ENCODE measurements at regions not wholly inside any gene's neighbourhood (a gene's known extent, or its start where the extent isn't known, plus 50 kb on each side); places are given as distances from the start of the nearest gene placed in this dataset.

DNA sequence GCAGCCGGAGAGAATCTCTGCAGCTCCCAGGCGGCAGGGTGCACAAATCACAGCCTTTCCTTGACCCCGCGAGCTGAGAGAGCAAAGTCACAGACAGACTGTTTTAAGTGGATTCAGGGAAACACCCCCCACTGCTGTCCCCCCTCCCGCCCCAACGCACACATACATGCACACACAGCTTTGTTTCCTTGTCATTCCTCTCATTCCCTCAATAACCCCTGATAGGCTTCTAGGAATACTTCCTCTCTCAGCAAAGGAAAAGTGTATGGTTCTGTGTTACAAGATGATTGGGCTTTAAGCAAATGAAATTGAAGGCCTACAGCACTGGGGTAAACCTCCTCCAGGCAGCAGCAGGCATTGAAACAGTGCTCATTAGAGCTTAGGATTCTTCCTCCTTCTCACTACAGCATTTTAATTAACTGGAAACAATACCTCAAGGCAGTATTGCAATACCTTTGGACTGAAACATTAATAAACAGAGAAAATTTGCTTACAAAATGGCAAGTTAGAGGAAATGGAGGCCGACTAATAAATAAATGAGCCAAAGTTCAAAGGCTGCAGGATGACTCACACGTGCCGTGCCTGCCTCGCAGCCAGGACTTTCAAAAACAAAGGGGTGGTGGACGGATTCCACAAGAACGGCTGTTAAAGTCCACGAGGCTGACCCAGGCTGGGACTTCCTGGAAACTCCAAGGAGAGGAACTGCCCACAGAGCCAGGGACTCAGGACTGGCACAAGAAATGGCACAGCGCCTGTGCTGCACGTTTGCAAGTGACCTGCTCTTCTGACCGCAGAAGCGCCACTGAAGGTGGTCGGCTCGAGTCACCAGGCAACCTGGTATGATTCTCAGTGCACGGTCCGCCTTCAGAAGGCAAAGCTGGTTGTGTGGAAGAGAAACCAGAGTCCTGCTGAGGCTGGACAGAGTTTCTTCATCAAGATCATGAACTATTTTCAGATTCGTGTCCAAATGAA lies 236.2 kb downstream of the SYK start:
- FAIRE-seq (no peak), DNase-seq (ENCODE audit: extremely low spot score, insufficient read length, low read depth) (no peak)

DNA sequence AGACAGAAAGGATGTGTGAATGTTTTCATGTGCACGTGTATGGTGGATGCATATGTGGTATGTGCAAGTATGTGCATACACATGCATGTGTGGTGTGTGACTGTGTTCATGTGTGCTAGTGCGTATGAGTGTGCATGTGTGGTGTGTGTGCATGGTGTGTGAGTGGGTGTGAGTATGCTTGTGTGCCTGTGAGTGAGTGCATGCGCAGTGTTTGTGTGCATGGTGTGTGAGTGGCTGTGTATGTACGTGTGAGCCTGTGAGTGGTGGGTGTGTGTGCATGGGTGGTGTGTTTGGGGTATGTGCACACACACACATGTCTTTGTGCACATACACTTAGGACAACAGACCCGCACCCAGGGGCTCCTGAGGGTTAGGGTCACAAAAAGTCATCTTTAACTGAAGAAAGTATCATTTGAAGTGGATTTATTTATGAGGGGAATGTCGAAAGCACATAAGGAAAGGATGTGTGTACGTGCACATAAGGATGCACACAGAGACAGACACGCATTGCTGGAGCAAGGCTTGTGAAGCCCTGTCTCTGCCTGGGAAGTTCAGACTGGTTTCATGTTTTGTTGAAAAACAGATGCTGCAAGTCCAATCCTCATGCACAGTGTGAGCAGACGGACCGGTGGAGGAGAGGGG lies 237.0 kb downstream of the SYK start:
- FAIRE-seq = no peak
- no peak for DNase-seq (ENCODE audit: extremely low spot score, insufficient read length, low read depth)

DNA sequence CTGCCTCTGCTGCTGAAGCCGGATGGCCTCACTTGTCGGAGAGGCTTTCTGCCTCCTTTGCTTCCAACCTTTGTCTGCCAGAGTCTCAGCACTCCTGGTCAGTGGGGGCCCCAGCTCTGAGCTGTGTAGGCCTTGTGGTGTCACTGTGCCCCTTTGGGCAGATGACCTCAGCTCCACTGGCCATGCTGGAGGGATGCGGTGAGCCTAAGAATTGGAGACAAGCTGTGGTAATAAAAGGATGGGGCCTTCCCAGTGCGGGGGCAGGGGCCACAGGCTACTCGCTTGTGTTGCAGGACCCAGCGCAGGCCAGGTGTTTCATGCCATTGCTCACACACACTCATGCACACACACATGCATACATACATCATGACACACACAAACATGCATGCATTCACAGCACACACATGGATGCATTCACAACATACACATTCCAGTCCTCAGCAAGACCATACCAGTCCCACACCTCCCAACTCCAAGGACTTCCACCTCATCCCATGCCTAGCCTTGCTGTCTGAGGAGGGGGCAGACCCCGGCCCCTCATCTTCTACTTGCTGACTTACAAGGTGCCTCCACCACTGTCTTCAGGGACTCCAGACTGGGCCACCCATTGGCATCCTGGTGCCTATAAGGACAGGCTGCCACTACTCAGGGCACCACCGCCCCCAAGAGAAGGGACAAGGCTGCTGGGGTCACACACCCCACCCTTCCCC lies 237.7 kb downstream of the SYK start:
- no peak for FAIRE-seq

DNA sequence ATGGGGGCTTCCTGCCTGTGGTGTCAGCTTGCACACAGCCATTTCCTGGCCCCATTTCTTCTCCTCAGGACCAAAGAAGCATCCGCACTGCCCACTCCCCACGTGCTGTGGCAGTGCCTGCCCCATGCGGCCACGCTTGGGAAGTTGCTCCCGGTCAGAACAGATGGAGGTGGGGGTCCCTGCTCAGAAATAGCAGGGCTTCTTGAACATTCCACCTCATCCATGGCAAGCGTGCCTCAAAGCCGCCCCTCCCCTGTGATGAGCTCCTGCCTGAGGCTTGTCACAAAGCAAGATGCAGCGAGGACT lies 238.2 kb downstream of the SYK start:
- no peak for DNase-seq (ENCODE audit: extremely low spot score, insufficient read length, low read depth)
- no peak for FAIRE-seq

More for the DNA sequence above, 237.7 kb downstream of the SYK start:
- DNase-seq (ENCODE audit: extremely low spot score, insufficient read length, low read depth) = no peak

DNA sequence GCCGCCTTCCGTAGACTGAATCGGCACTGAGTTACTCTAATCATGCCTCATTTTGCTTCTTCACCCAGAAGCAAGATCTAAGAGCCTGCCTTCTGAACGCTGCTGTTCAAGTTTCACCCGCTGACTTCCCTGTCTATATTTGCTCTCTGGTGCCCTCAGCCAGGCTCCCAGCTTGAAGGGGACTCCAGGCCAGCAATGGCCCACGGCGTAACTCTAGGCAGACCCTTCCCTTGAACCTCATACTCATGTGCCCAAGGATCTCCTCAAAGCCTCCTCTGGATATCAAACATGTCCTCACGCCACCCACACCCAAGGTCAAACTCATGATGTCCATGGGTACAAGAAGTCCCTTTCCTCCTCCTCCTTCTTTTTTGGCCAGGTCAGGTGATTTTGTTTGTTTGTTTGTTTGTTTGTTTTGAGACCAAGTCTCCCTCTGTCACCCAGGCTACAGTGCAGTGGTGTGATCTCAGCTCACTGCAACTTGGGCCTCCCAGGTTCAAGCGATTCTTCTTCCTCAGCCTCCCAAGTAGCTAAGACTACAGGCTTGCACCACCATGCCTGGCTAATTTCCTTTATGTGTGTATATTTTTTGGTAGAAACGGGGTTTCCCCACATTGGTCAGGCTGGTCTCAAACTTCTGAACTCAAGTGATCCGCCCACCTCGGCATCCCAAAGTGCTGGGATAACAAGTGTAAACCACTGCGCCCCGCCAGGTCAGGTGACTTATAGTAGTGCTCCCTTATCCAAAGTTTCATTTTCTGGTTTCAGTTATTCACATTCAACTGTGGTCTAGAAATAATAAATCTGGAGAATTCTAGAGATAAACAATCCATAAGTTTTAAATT lies 239.0 kb downstream of the SYK start:
- FAIRE-seq (no peak), DNase-seq (ENCODE audit: extremely low spot score, insufficient read length, low read depth) (no peak)

DNA sequence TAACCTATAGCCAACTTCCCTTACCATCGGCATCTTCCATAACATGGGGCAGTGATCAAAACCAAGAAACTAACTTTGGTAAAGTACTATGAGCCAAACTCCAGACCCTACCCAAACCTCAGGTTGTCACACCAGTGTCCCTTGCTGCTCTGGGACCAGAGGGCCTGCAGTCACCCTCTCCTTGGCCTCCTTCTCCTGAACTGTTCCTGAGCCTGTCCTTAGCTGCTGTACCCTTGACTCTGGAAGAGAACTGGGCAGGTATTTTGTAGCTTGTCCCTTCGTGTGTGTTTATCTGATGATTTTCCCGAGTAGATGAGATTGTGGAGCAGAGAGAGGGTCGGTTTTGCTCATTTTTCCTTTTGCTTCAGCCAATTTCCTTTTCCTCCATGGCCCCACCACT lies 240.4 kb downstream of the SYK start:
- no peak for FAIRE-seq
- no peak for DNase-seq (ENCODE audit: extremely low spot score, insufficient read length, low read depth)

DNA sequence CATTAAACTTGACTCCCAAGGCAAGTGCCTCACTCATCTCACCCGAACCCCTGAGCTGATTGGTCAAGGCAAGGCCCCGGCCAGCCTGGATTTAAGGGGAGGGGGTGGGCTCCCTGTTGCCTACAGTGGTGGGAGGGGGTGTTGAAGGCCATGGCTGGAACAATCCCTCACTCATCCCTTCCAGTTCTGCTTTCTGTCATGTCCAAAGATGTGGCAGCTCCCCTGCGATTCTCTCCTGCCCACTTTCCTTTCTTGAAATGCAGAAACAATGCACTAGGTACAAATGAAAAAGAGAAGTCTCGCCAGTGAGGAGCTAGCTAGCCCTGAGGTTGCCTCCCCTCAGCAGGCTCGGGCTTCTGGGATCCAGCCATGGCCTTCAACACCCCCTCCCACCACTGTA lies 240.9 kb downstream of the SYK start:
- FAIRE-seq (no peak), DNase-seq (ENCODE audit: extremely low spot score, insufficient read length, low read depth) (no peak)

DNA sequence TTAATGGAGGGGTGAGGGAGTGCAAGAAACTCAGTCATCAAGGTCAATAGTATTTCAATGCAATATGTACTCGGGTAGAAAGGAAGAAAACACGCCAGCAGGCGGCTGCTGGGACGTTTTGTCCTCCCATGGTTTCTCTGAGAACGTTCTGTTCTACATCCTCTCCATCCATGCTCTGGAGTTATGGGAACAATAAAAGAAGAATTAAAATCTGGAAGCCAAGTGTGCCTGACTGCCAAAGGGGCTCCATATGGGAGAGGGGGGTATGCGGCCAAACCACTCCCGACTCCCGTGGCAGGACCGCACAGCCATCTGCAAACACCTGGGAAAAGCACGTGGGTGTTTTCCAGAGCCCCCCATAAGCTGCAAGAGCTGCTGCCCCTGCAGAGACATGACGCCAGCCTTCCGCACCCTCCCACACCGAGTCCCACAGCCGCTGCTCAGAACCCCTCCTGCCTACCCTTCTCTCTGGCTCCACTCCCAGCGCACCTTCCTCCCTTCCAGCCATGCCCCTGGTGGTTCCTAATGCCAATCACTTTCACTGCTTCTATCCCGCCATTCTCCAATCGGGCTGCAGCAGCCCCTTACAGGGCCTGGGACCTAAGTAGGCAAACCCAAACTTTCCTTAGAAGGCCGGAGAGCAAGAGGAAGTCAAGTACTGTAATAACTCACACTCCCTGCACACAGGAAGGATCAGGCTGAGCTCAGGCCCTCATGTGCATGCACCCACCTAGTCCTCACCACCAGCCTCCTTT lies 241.6 kb downstream of the SYK start:
- no peak for FAIRE-seq
- no peak for DNase-seq (ENCODE audit: extremely low spot score, insufficient read length, low read depth)

DNA sequence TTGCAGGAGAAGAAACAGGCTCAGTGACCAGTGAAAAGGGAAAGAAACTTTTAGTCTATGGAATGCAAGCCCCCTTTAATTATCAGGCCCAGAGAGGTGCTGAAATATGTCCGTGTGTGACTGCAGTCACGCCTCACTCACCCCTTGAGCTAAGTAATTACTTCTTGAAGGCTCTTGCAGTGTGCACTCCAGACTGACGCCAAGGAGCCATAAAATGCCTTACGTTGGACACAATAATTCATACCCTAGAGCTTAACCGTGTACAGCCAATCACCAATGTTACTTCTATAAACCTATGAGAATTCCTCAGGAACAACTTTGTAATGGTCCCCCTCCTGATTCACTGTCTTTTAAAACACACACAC lies 242.2 kb downstream of the SYK start:
- DNase-seq (ENCODE audit: extremely low spot score, insufficient read length, low read depth) (no peak), FAIRE-seq (no peak)

DNA sequence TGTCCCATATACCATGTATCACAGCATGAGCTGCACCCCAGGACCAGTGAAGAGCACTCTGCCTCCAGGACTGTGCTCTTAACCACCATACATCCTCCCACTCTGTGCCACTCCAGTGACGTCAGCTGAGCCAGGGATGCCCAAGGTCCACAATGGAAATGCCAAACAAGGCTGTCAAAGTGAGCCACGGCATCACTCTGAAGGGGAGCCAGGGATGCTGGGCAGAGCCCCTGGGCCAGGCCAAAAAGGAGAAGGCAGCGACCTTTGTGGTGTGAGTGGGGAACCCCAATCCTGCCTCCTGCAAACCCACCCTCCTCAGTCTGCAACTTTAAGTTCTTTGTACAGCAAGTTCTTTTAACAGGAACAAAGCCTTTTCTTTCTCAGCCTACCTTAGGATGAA lies 242.7 kb downstream of the SYK start:
- FAIRE-seq (no peak), DNase-seq (ENCODE audit: extremely low spot score, insufficient read length, low read depth) (no peak)

DNA sequence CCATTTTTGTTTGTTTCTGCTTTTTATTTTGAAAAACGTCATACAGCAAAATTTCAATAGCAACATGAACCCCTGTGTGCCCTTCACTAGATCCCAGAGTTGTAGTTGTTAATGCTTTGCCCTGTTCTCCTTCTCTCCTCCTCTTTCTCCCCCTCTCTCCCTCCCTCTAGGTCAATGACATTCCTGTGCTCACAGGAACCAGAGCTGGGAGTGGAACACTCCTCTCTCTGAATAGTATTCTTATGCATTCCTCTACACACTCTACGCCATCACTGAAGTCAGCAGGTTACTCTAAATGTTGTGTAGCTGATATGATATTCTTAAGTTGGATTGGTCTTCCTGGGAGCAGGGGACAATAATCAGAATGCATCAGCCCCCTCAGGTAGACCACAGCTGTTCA lies 243.4 kb downstream of the SYK start:
- FAIRE-seq = no peak
- DNase-seq (ENCODE audit: extremely low spot score, insufficient read length, low read depth) = no peak

DNA sequence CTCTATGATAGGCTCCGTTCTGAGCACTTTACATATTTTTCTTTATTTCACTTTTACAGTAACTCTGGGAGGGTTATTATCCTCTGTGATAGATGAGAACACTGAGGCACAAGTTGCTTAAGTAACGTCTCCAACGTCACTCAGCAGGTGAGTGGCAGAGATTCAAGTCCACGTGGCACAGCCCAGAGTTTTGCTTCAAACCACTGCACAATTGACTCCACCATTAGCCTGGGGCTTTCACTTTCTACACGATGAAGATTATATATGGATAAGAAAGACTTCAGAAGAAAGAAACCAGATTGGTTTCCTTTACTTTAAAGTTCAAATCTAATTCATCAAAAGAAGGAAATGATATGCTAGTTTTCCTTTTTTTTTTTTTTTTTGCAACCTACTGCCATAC lies 245.9 kb downstream of the SYK start:
- FAIRE-seq (no peak), DNase-seq (ENCODE audit: extremely low spot score, insufficient read length, low read depth) (no peak)

DNA sequence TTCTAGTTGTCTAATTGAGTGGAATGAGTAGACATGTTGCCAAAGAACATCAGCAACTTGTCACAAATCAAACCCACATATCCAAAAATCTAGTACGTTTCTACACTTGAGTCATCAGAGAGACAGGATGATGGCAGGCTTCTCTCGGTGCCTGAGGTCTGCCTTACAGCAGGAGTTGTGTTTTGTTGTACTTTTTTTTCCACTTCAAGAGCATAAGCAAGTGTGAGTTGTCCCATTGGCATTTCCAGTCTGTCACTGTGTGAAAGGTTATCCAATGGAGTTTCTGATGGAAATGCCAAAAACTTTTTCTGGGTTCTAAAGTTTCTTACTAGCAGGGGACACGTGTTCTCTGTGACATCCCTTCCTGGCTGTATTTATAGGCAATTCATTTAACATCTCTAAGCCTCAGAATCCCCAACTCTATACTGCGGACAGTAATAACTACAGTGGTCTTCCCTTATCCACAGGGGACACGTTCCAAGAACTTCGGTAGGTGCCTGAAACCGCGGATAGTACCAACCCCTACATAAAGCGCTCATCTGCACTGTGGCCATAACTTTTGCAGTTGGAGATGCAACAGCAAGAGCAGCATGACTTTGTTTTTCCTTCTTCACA lies 246.5 kb downstream of the SYK start:
- no peak for FAIRE-seq
- DNase-seq (ENCODE audit: extremely low spot score, insufficient read length, low read depth) = no peak

DNA sequence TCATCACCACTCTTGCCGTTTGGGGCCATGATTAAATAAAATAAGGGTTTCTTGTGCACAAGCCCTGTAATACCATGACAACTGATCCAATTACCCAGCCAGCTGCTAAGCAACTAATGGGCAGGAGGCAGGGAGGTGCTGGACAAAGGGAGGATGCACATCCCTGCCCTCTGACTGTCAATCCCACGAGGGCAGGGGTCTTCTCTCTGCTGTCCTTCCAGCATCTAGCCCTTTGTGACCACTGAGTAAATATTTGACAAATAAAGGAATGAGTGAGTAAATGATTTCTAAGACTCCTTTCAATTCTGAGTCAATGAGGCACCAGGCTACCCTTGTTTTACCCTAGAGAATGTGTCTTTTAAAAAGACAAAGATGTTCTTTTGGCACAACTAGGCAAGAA lies 247.1 kb downstream of the SYK start:
- DNase-seq (ENCODE audit: extremely low spot score, insufficient read length, low read depth) (no peak), FAIRE-seq (no peak)

DNA sequence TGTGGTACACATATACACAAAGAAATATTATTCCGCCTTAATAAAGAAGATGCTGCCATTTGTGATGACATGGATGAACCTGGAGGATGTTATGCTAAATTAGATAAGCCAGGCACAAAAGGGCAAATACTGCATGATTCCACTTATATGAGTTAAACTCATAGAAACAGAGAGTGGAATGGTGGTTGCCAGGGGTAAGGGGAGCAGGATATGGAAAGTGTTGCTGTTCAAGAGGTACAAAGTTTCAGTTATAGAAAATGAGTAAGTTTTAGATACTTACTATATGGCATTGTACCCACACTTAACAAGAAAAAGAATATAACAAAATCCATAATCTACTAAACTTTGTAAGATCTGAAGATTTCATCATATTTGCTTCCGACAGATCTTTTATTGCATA lies 252.2 kb downstream of the SYK start:
- FAIRE-seq = no peak
- no peak for DNase-seq (ENCODE audit: extremely low spot score, insufficient read length, low read depth)

DNA sequence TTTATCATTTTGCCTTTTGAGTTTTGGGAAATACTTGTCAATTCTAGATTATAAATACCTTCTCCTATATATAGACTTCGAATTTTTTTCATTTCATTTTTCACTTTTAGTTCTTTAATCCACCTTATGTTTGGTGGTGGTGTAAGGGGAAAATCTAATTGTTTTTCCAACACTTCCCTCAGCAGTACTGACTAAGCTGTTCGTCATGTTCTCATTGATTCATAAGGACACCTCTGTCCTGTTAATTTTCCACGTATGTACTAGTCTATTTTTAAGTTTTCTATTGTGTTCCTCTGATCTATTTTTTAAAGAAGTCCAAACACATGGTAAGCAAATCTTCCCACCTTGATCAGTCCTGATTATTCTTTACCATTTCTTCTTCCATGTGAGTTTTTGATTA lies 254.2 kb downstream of the SYK start:
- DNase-seq (ENCODE audit: extremely low spot score, insufficient read length, low read depth) (no peak), FAIRE-seq (no peak)

DNA sequence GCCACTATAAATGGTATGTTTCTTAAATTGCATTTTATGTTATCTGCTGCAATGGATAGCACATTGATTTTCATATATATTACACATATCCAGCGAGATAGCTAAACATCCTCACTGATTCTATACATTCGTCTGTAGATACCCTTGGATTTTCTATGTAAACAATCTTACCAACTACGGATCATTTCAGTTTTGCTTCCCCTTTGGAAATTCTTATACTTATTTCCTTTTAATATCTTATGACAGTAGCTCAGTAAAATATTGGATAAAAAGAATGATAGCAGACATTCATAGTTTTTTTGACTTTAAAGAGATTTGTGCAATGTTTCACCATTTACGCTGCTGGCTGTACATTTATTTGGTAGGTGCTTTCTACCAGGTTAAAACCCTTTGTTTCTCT lies 254.9 kb downstream of the SYK start:
- DNase-seq (ENCODE audit: extremely low spot score, insufficient read length, low read depth) (no peak), FAIRE-seq (no peak)

DNA sequence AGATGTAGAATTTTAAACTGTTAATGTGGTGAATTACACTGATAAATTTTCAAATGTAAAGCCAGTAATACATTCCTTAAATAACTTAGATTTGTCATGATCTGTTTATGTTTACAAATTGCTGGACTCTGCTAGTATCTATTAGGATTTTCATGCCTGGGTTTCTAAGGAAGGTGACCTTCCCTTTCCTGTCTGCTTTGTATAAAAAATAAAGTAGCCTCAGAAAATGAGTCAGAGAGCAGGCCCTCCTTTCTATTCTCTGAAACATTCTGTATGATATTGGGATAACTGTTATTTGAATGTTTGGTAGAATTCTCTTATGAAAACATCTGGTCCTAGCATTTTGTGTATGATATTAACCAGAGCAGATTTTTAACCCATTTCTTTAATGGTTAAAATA lies 255.3 kb downstream of the SYK start:
- no peak for FAIRE-seq
- no peak for DNase-seq (ENCODE audit: extremely low spot score, insufficient read length, low read depth)

DNA sequence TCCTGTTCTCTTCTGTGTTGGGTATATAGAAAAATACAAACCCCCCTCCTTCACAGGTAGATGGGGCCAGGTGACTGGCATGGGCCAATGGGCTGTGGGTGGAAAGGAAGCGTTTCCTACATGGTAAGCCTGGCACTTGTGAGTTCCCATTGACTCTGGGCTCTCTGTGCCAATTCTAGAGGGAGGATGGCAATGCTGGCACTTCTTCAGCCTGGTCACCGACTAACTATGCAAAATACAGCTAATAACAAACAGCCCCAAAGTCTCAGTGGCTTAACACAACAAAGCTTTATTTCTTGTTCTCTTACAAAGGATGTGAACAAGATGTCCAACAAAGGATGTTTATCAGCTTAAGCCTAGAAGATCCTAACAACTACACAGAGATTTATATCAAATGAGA lies 258.1 kb downstream of the SYK start:
- DNase-seq (ENCODE audit: extremely low spot score, insufficient read length, low read depth) = no peak
- FAIRE-seq = no peak

Measured in GM18507 (cell line).